ENCODE measurements at regions not wholly inside any gene's neighbourhood (a gene's known extent, or its start where the extent isn't known, plus 50 kb on each side); places are given as distances from the start of the nearest gene placed in this dataset.

DNA sequence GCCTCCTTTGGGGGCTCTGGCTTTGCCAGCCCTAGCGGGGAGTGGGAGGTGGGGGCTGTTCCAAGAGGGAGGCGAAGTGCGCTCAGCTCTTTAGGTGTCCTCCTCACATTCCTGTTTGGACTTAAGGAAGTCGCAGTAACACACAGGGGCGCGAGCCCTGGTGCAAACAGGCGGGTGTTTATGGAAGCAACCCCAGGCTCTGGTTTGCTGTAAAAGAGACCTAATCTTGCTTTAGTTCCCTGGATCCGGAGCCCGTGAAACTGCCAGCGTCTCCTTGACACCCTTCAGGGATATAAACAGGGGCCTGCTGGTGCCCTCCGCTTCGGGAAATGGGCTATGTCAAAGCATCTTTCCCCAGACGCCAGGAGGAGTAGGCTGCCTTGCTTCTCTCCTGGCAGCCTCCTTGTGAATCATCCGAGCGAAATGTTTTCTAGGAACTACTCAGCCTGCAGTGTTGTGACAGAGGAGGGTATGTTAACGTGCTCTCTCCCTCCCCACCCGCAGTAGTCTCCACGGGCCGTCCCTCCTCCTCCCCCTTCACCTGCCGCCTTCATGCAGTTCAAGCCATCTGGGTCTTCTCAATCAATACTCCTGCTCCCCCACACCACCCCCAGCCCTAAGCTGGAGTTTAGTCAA lies 168.0 kb upstream of the LRFN2 start:
- no peak overlapping the region for H3K4me3 ChIP-seq (ENCODE audit: low read length)
- peaks cover 51% of the 10 kb centered on the region for H3K27me3 ChIP-seq (ENCODE audit: control insufficient read depth, insufficient read depth, low read length)
- WGBS (ENCODE audit: insufficient coverage, low lambda C conversion rate) = no CpG with 5 or more reads among the region's 20 CpGs
- no peaks in the 10 kb centered on the region for H3K36me3 ChIP-seq (ENCODE audit: control insufficient read depth, insufficient read depth, low read length)
- no peak overlapping the region for H3K27ac ChIP-seq (ENCODE audit: low read length)
- peak in 1 of 2 donors; percentile 5 for DNase-seq
- H3K9me3 ChIP-seq (ENCODE audit: control insufficient read depth, low read depth, low read length) = no peaks in the 10 kb centered on the region
- no peaks in the 10 kb centered on the region for H3K4me1 ChIP-seq (ENCODE audit: control insufficient read depth, insufficient read depth, low read length)

DNA sequence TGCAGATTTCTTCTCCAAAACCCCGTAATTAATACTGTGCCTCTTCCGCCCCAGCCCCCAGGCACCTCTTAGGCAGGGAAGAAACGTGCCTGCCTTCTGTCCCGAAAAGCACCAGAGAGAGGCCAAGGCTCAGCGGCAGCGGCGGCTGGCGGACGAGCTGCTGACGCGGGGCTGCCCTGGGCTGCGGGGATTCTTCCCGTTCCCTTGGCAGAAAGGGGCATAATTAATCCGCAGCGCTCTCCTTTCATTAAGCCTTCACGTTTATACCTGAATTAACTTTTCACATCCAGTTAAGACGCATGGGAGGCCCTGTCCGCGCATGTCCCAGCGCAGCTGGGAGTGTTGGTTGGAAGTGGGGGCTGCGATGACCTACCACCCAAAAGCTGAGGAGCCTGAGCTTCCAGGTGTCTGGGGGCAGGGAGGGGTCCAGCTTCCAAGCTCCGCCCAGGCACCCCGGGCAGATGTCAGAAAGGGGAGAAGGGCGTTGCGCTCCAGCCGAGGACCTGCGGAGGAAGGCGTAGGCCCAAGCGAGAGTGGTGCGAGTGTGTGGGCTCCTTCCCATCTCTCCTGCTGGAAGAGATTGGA lies 167.4 kb upstream of the LRFN2 start:
- Histone ChIP-seq H3K36me3 (ENCODE audit: control insufficient read depth, insufficient read depth, low read length) (no peaks in the 10 kb centered on the region), H3K27me3 (ENCODE audit: control insufficient read depth, insufficient read depth, low read length) (peaks cover 47% of the 10 kb centered on the region), H3K4me1 (ENCODE audit: control insufficient read depth, insufficient read depth, low read length) (no peaks in the 10 kb centered on the region), H3K4me3 (ENCODE audit: low read length) (no peak overlapping the region), H3K9me3 (ENCODE audit: control insufficient read depth, low read depth, low read length) (no peaks in the 10 kb centered on the region), H3K27ac (ENCODE audit: low read length) (no peak overlapping the region)
- WGBS (ENCODE audit: insufficient coverage, low lambda C conversion rate) = no CpG with 5 or more reads among the region's 30 CpGs
- no peak for DNase-seq

DNA sequence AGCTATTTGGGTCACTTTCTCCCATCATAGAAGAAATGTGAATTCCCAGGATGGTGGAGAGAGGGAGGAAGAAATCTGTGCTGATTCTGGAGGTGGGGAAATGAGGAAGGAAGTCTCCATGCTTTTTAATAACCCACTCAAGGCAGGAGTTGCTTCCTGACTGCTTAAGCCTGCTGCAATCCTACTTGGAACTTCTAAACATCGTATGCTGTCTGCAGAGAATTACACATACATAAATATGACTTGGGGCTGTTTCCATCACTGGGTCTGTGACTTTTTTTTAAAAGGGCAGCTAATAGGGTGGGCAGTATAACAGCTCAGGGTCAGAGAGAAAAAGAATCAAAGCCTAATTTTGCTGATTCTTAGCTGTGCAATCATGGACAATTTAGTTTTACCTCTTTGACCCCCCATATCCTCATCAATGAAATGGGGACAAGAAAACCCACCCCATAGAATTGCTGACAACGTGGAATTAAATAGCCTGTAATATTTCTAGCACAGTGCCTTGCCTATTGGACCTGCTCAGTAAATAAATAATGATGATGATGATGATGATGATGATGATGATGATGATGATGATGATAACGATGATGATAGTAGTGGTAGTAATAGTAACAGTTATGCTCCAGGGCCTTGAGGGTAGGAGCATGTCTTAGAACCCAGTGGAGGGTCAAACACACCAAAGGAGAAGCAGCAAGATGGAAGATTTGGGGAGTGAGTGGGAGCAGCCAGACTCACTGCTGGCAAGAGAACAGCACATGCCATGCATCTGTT lies 166.7 kb upstream of the LRFN2 start:
- no peak for DNase-seq
- no peak overlapping the region for H3K4me3 ChIP-seq (ENCODE audit: low read length)
- 57% methylated on average over 1 of the region's 3 CpGs for WGBS (ENCODE audit: insufficient coverage, low lambda C conversion rate)
- no peaks in the 10 kb centered on the region for H3K36me3 ChIP-seq (ENCODE audit: control insufficient read depth, insufficient read depth, low read length)
- H3K4me1 ChIP-seq (ENCODE audit: control insufficient read depth, insufficient read depth, low read length) = no peaks in the 10 kb centered on the region
- peaks cover 47% of the 10 kb centered on the region for H3K27me3 ChIP-seq (ENCODE audit: control insufficient read depth, insufficient read depth, low read length)
- no peak overlapping the region for H3K27ac ChIP-seq (ENCODE audit: low read length)
- H3K9me3 ChIP-seq (ENCODE audit: control insufficient read depth, low read depth, low read length) = no peaks in the 10 kb centered on the region

DNA sequence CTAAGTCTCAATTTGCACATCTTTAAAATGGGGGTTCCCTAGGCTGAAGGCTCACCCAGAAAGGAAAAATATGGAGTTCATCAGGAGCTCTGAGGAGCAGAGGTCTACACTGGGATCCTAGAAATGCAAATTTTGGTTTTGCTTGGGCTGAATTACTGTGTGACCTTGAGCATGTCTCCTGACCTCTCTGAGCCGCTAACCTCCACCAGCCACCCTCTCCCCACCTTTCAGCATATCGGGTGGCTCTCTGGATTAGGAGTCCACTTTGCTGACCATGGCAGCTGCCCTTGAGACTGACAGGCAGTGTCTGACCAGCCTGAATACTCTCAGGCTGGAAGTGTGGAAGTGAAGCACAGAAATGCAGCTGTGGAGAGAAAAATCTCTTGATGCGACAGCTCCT lies 165.9 kb upstream of the LRFN2 start:
- DNase-seq = no peak
- no CpG with 5 or more reads among the region's 3 CpGs for WGBS (ENCODE audit: insufficient coverage, low lambda C conversion rate)
- no peak overlapping the region for H3K27ac ChIP-seq (ENCODE audit: low read length)
- no peak overlapping the region for H3K4me3 ChIP-seq (ENCODE audit: low read length)
- no peaks in the 10 kb centered on the region for H3K4me1 ChIP-seq (ENCODE audit: control insufficient read depth, insufficient read depth, low read length)
- H3K27me3 ChIP-seq (ENCODE audit: control insufficient read depth, insufficient read depth, low read length) = peaks cover 47% of the 10 kb centered on the region
- H3K9me3 ChIP-seq (ENCODE audit: control insufficient read depth, low read depth, low read length) = no peaks in the 10 kb centered on the region
- H3K36me3 ChIP-seq (ENCODE audit: control insufficient read depth, insufficient read depth, low read length) = no peaks in the 10 kb centered on the region

DNA sequence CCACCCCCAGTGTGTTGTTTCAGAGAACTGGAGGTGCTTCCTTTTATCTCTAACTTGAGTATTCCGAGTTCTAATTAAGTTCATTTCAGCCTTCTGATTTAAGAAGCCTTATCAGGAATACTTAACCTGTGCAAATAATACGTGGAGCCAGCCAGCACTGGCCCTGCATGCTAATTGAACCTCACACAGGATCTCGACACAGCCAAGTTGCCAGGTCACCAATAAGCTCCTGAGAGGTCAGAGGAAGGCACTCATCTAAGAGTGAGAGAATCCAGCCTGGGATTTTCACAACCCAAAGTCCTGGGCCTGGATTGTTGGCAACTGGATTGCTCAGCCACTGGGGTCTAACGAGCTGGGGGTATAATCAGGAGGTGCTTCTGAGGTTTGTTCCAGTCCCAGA lies 157.7 kb upstream of the LRFN2 start:
- H3K27me3 ChIP-seq (ENCODE audit: control insufficient read depth, insufficient read depth, low read length) = peaks cover 9% of the 10 kb centered on the region
- no peaks in the 10 kb centered on the region for H3K9me3 ChIP-seq (ENCODE audit: control insufficient read depth, low read depth, low read length)
- no peak for DNase-seq
- H3K36me3 ChIP-seq (ENCODE audit: control insufficient read depth, insufficient read depth, low read length) = no peaks in the 10 kb centered on the region
- no peak overlapping the region for H3K27ac ChIP-seq (ENCODE audit: low read length)
- peaks cover 5% of the 10 kb centered on the region for H3K4me1 ChIP-seq (ENCODE audit: control insufficient read depth, insufficient read depth, low read length)
- no peak overlapping the region for H3K4me3 ChIP-seq (ENCODE audit: low read length)
- WGBS (ENCODE audit: insufficient coverage, low lambda C conversion rate) = no CpG with 5 or more reads among the region's 4 CpGs

DNA sequence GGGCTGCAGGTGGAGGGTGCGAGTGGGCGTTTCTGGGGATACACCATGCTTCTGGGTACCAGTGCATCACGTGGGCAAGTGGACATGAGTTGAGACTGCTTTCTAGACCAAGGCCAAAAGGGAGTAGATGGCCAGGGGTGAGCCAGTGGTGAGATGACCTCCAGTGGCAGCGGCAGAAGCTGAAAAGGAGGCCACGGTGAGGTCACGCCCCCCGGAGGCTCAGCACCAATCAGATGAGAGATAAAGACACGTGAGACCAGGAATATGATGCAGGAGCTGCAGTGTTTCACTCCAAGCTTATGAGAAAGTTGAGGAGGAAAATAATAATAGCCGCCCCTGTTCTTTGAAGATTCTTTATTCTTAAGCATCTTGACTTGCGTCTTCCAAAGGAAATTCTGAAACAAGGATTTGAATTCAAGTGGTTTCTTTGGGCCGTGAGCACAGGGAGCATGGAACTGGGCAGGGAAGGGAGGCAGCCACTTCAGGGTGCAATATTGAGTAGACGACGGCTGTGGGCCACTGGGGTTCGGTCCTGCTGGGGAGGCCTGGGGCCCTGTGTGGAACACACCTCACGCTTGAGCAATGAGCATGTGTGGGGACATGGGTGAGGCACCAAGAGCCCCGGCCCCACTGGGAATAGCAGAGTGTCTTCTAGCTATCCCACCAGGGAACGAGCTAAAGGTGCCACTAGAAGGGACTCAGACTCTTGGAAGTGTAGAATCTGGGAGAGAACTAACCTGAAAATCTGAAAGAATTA lies 156.7 kb upstream of the LRFN2 start:
- H3K4me3 ChIP-seq (ENCODE audit: low read length) = no peak overlapping the region
- no peak overlapping the region for H3K27ac ChIP-seq (ENCODE audit: low read length)
- no peak for DNase-seq
- peaks cover 6% of the 10 kb centered on the region for H3K27me3 ChIP-seq (ENCODE audit: control insufficient read depth, insufficient read depth, low read length)
- H3K4me1 ChIP-seq (ENCODE audit: control insufficient read depth, insufficient read depth, low read length) = peaks cover 5% of the 10 kb centered on the region
- H3K9me3 ChIP-seq (ENCODE audit: control insufficient read depth, low read depth, low read length) = no peaks in the 10 kb centered on the region
- WGBS (ENCODE audit: insufficient coverage, low lambda C conversion rate) = 100% methylated on average over 1 of the region's 17 CpGs
- no peaks in the 10 kb centered on the region for H3K36me3 ChIP-seq (ENCODE audit: control insufficient read depth, insufficient read depth, low read length)

DNA sequence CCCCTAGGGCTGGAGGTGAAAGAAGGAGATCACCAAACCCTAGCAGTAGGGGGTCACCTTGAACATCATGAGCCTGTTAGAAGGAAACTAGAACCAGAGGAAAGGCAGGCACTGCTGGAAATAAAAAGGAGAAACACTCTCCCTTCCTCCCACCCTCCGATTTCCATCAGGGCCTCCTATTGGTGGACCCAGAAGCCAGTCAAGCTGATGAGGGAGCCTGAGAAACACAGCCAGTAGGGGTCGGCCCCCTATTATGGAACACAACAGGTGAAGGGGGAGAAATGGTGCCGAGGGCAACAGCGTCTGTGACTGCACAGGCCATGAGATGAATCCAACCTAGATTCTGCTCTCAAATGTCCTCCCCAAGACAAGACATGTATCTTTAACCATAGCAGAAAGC lies 156.1 kb upstream of the LRFN2 start:
- WGBS (ENCODE audit: insufficient coverage, low lambda C conversion rate) = no CpG with 5 or more reads among the region's 4 CpGs
- peaks cover 5% of the 10 kb centered on the region for H3K4me1 ChIP-seq (ENCODE audit: control insufficient read depth, insufficient read depth, low read length)

DNA sequence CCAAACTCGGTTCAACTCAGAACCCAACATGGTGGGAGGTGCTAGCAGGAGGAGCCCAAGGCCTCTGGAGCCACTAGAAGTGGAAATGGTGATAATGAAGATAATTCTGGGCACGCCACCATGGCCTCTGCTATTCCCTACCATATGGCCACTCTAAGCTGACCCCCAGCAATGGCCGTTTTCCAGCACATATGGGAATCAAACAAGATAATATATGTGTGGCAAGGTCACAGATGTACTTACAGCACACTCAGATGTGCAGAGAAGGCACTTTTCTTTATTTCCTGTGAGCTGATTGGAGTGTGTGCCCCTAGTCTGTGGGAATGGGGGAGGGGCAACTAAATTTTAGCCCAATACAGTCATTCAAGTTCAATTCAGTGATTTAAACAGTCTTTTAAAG lies 153.4 kb upstream of the LRFN2 start:
- Histone ChIP-seq H3K27me3 (ENCODE audit: control insufficient read depth, insufficient read depth, low read length) (peaks cover 6% of the 10 kb centered on the region), H3K36me3 (ENCODE audit: control insufficient read depth, insufficient read depth, low read length) (no peaks in the 10 kb centered on the region), H3K4me1 (ENCODE audit: control insufficient read depth, insufficient read depth, low read length) (peaks cover 5% of the 10 kb centered on the region), H3K27ac (ENCODE audit: low read length) (no peak overlapping the region), H3K4me3 (ENCODE audit: low read length) (no peak overlapping the region), H3K9me3 (ENCODE audit: control insufficient read depth, low read depth, low read length) (no peaks in the 10 kb centered on the region)
- no CpG with 5 or more reads among the region's 3 CpGs for WGBS (ENCODE audit: insufficient coverage, low lambda C conversion rate)
- DNase-seq = no peak

More for the DNA sequence above, 156.1 kb upstream of the LRFN2 start:
- no peak for DNase-seq
- Histone ChIP-seq H3K9me3 (ENCODE audit: control insufficient read depth, low read depth, low read length) (no peaks in the 10 kb centered on the region), H3K27ac (ENCODE audit: low read length) (no peak overlapping the region), H3K27me3 (ENCODE audit: control insufficient read depth, insufficient read depth, low read length) (peaks cover 5% of the 10 kb centered on the region), H3K36me3 (ENCODE audit: control insufficient read depth, insufficient read depth, low read length) (no peaks in the 10 kb centered on the region), H3K4me3 (ENCODE audit: low read length) (no peak overlapping the region)

DNA sequence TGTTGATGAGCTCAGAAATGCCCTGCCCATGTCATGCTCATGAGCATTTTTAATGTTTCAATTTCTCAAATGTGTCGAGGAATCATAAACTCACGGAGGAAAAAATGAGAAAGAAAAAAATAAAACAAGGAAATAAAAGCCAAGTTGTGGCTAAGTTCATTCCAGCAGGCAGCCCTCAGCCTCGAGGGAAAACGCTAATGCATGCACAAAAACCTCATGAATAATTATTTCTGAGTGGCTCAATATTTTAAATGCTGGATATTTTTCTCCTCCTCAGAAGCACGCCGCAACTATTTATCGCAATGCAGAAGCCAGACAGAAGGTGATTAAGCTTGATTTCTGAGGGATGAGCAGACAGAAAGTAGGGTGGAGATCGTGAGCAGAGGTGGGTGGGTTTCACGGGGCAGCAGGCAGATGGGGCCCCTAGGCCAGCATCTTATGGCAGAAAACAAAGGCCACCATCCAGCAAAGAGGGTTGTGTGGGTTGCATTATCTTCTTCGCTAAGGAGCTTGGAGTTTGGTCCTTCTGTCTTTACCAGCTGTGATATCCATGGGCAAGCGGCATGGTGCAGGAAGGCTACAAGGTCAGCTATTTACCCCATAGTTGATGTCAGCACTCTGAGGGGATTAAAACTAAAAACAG lies 151.5 kb upstream of the LRFN2 start:
- no peaks in the 10 kb centered on the region for H3K36me3 ChIP-seq (ENCODE audit: control insufficient read depth, insufficient read depth, low read length)
- DNase-seq = no peak
- no peak overlapping the region for H3K27ac ChIP-seq (ENCODE audit: low read length)
- WGBS (ENCODE audit: insufficient coverage, low lambda C conversion rate) = 72% methylated on average over 2 of the region's 11 CpGs
- H3K27me3 ChIP-seq (ENCODE audit: control insufficient read depth, insufficient read depth, low read length) = peaks cover 10% of the 10 kb centered on the region
- H3K4me1 ChIP-seq (ENCODE audit: control insufficient read depth, insufficient read depth, low read length) = no peaks in the 10 kb centered on the region
- H3K9me3 ChIP-seq (ENCODE audit: control insufficient read depth, low read depth, low read length) = no peaks in the 10 kb centered on the region
- H3K4me3 ChIP-seq (ENCODE audit: low read length) = no peak overlapping the region

DNA sequence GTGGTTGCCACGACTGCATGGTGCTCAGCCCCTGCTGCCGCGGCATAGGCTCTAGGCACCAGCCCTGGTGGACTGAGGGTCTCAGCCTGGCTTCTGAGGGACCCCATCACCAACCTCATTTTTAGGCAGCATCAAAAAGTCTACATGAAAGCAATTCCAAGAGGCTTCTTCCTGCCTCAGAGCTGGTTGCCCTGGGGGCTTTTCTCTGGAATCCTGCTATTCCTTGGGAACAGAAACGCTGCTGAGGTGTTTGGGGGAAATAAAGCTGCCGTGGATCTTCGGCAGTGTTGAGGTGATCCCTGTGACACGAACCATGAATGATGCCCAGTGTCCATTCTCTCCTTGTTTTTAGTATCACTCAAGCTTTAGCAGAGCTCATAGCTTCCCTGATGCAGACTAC lies 148.4 kb upstream of the LRFN2 start:
- no peaks in the 10 kb centered on the region for H3K4me1 ChIP-seq (ENCODE audit: control insufficient read depth, insufficient read depth, low read length)
- no peaks in the 10 kb centered on the region for H3K36me3 ChIP-seq (ENCODE audit: control insufficient read depth, insufficient read depth, low read length)
- no peak for DNase-seq
- peaks cover 8% of the 10 kb centered on the region for H3K27me3 ChIP-seq (ENCODE audit: control insufficient read depth, insufficient read depth, low read length)
- H3K4me3 ChIP-seq (ENCODE audit: low read length) = no peak overlapping the region
- H3K9me3 ChIP-seq (ENCODE audit: control insufficient read depth, low read depth, low read length) = no peaks in the 10 kb centered on the region
- no CpG with 5 or more reads among the region's 7 CpGs for WGBS (ENCODE audit: insufficient coverage, low lambda C conversion rate)
- H3K27ac ChIP-seq (ENCODE audit: low read length) = no peak overlapping the region
